Keratinocyte (primary cell): ENCODE measurements at regions not wholly inside any gene's neighbourhood (a gene's known extent, or its start where the extent isn't known, plus 50 kb on each side); places are given as distances from the start of the nearest gene placed in this dataset.

Experiments used
- CTCF ChIP-seq, 3 experiments: IDR thresholded peaks in 1 of 3; conservative IDR thresholded peaks in 1 of 3; optimal IDR thresholded peaks in 1 of 3; 2 replicates in 2 of 3; 3 replicates in 1 of 3; pipeline versions ENCODE3 to v1.5.1; 2011; ENCODE audit warnings: low read length in 3 of 3, mild to moderate bottlenecking in 3 of 3, moderate library complexity in 2 of 3, control low read depth in 1 of 3, inconsistent platforms in 1 of 3; ENCODE audit not compliant: insufficient read depth in 2 of 3; ENCODE audit errors: extremely low read depth in 1 of 3
- EZH2 ChIP-seq: IDR thresholded peaks from one replicate; pipeline ENCODE4 v1.6.1; 2012; ENCODE audit warnings: inconsistent platforms, mild to moderate bottlenecking, low read length, moderate library complexity

- TF ChIP-seq EZH2 (no peak), CTCF (optimal IDR thresholded peaks at IDR 0.05 in 1 of 3, IDR thresholded peaks at IDR 0.05 in 1 of 3, conservative IDR thresholded peaks at IDR 0.05 in 1 of 3; ENCODE audit: extremely low read depth in 1 of 3, insufficient read depth in 2 of 3, low read length in 3 of 3) (no peak)
These were observed 607.0 kb downstream of the TRAM1L1 start for GRCh38 chr4:116478343-116478742.
